LNCAP (cell line): ENCODE measurements at regions not wholly inside any gene's neighbourhood (a gene's known extent, or its start where the extent isn't known, plus 50 kb on each side); places are given as distances from the start of the nearest gene placed in this dataset.

Source experiments
- TF ChIP-seq, protein P1 (sequence below): fragments of 450-650 bp; IDR thresholded peaks from 2 replicates; pipeline ENCODE4 v1.5.1; 2017; ENCODE audit warnings: mild to moderate bottlenecking

DNA sequence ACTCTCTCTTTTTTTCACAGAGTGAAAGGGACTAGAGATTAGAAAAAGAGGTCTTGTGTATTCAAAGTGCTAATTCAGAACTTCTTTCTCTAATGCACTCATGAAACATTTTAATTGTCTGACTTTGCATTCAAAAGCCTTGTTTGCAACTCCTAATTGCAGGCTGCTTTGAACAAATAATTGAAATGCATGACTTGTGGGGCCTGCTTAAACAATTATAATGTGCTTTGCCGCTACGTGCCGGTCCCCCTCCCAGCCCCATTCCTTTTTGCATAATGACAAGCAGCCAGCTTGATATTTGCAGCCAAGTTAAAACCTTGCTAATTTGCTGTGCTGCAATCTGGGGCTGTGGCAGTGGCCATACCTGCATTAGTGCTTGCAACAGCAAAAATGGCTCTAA lies 114.5 kb downstream of the FOXB1 start:
- TF ChIP-seq, protein P1, sequence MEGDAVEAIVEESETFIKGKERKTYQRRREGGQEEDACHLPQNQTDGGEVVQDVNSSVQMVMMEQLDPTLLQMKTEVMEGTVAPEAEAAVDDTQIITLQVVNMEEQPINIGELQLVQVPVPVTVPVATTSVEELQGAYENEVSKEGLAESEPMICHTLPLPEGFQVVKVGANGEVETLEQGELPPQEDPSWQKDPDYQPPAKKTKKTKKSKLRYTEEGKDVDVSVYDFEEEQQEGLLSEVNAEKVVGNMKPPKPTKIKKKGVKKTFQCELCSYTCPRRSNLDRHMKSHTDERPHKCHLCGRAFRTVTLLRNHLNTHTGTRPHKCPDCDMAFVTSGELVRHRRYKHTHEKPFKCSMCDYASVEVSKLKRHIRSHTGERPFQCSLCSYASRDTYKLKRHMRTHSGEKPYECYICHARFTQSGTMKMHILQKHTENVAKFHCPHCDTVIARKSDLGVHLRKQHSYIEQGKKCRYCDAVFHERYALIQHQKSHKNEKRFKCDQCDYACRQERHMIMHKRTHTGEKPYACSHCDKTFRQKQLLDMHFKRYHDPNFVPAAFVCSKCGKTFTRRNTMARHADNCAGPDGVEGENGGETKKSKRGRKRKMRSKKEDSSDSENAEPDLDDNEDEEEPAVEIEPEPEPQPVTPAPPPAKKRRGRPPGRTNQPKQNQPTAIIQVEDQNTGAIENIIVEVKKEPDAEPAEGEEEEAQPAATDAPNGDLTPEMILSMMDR = no peak

DNA sequence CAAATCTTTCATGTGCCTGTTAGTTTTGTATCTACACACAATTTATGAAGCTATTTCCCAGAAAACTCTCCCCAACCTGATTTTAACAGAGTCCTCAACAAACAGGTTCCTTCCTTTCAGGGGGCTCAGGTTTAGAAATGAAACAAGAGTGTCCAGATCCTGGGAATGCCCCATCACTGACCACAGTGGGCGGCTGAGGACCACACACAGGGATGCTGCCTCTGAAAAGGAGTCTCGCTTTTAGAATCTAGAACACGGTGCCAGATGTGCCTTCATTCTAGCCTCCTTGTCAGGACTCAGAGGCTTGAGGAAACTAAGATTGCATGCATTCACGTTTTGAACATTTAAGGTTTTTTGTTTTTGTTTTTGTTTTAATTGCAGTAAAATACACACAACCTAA lies 115.0 kb downstream of the FOXB1 start:
- TF ChIP-seq, protein P1 = no peak

DNA sequence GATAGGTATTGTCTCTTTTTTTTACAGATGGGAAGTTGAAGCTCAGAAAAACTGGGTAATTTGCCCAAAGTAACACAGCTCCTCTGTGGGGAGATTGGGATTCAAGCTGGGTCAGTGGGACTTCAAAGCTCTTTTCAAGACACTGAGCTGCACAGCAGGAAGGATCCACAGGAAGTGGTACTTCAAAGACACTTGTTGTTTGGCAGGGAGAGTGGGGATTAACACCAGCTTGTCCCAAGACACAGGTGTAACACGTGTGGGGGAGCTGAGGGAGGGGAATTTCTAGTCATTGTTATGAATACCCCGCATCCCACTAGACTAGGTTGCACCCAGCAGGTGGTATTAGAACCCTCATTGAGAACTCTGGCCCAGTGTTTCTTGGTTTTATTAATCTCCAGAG lies 116.0 kb downstream of the FOXB1 start:
- TF ChIP-seq, protein P1 = no peak

DNA sequence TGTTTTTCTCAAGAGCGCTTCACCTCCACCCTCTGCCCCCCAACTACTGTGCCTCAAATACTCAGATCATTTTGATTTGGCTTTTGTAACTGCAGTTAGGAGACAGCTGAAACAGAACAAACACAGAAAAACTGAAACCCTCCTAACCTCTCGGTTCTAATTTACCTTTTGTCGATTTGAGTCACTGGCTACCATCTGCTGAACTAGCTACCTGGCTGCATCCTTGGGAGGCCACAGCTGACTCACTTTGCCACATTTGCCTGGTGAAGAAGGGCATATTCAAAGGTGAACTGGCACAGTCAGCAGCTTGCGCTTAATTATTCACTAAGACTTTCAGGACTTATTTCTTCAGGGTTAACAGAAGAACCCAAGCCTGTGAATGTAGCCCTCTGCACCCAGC lies 117.7 kb downstream of the FOXB1 start:
- TF ChIP-seq, protein P1 = no peak

DNA sequence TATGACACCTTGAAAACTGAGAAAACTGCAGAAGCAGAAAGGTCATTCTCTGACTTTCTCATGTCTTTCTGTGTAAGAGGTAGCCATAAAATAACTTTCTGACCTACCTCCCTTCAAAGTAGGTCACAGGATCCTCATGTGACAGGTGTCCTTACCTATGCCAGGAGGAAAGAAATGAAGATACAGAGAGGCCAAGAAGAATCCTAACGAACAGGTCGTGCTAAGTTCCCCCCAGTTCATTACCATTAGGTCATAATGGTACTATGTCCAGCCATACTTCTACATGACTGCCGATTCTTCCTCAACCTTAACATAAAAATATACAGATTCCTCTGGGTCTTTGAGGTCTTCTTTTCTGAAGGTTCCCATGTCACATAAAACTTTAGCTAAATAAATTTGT lies 118.6 kb downstream of the FOXB1 start:
- TF ChIP-seq, protein P1 = no peak

DNA sequence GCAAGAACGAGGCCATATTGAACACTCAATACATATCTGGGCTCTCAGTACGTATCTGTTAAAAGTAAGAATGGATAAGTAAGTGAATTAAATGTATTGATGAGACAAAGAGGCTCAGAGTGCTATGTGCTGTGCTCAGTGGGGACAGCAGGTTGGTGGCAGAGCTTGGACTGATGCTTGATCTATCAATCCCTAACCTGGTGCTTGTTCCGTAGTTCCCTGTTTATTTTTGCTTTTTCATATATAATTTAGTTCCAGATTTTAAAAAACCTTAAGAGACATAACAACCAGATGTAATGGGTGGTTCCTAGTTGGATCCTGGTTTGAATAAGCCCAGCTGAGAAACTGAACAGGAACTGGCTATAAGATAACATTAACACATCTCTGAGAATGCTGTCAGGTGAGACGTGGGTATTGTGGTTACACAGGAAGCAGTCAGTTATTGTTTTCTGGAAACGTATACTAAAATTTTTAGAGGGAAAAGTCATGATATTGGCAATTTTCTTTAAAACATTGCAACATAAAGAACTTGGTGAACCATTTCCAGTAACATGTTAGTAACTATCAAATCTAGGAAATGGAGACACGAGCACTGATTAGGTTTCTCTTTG lies 120.5 kb downstream of the FOXB1 start:
- TF ChIP-seq, protein P1 = no peak

DNA sequence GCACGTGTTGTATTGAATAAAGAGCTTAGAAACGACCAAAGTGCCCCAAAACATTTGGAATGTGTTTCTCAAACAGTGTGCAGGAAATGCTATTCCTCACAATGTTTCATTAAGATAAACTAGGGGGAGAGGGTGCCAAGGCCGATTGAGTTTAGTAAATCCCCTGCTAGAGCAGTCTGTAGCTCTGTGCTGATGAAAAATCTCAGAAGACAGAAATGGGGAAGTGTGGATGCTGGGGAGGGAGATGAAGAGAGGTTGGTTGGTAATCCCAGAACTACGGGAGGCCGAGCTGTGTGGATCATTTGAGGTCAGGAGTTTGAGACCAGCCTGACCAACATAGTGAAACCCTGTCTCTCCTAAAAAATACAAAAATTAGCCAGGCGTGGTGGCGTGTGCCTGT lies 121.2 kb downstream of the FOXB1 start:
- TF ChIP-seq, protein P1 = no peak

DNA sequence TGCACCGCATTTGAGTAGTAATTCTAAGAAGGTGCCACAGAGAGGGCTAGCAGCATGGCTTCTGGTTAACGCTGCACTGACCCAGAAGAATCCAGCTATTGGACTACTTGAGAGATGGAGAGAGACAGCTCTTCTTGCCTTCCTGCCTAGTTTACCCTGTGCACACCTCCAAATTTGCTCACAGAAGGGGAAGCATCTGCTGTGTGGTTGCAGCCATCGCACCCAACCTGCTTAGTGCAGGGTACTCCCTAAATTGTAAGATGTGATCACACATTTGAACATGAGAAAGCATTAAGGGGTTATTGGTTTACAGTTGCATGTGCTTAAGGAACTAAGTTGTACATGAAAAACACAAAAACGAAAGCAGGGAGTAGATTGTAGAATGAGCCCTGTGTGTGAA lies 122.1 kb downstream of the FOXB1 start:
- TF ChIP-seq, protein P1 = no peak
